Panc1 (cell line): ENCODE measurements at regions not wholly inside any gene's neighbourhood (a gene's known extent, or its start where the extent isn't known, plus 50 kb on each side); places are given as distances from the start of the nearest gene placed in this dataset.

ENCODE experiments used
- CTCF ChIP-seq: fragments of 450-650 bp; IDR thresholded peaks from 2 replicates; pipeline ENCODE4 v1.5.1; 2017; ENCODE audit warnings: mild to moderate bottlenecking
- POLR2AphosphoS5 ChIP-seq: IDR thresholded peaks from 2 replicates; pipeline ENCODE4 v1.6.1; 2012; ENCODE audit warnings: mild to moderate bottlenecking, low read depth, low read length, moderate library complexity
- SIN3A ChIP-seq: IDR thresholded peaks from 2 replicates; pipeline ENCODE4 v1.6.1; 2012; ENCODE audit warnings: low read depth, mild to moderate bottlenecking, low read length, moderate library complexity, borderline replicate concordance; ENCODE audit not compliant: insufficient read depth

GRCh38 chr6:134443009-134443408, 125.1 kb upstream of the SGK1 start:
- no peak for TF ChIP-seq CTCF
- no peak for TF ChIP-seq POLR2AphosphoS5
- TF ChIP-seq SIN3A, result no peak
